A673 (cell line): ENCODE measurements at regions not wholly inside any gene's neighbourhood (a gene's known extent, or its start where the extent isn't known, plus 50 kb on each side); places are given as distances from the start of the nearest gene placed in this dataset.

Experiments used
- BruUV-seq: library from RNA; stranded (reverse); fragments of 400-500 nt; replicated peaks from 2 replicates; lab custom pipeline; 2021; lab: Mats Ljungman, UMichigan
- CTCF ChIA-PET: fragments of 300-600 bp; sonication (Branson Sonifier 250); formaldehyde crosslinking; loops from one replicate; lab custom pipeline; 2022; ENCODE audit warnings: antibody characterized with exemption; lab: Charles Lee
- POLR2A ChIA-PET: fragments of 300-600 bp; sonication (Branson Sonifier 250); formaldehyde crosslinking; loops from one replicate; lab custom pipeline; 2022; ENCODE audit warnings: antibody characterized with exemption; ENCODE audit not compliant: low non-redundant PET; lab: Charles Lee
- DNase-seq: peaks from one replicate; pipeline ENCODE4 v3.0.0-alpha.2; 2015; ENCODE audit warnings: low spot score
- H3K27ac ChIP-seq: fragments of 200-600 bp; sonication (generic); 2 replicates; pipeline ENCODE4 v1.5.1; 2016; ENCODE audit warnings: mixed run types, low read depth, mild to moderate bottlenecking, mixed read lengths, antibody characterized with exemption, low read length; ENCODE audit not compliant: poor library complexity, severe bottlenecking
- H3K27me3 ChIP-seq: fragments of 200-600 bp; sonication (generic); replicated peaks from 2 replicates; pipeline ENCODE4 v1.6.1; 2017; ENCODE audit warnings: mixed run types, low read depth, mild to moderate bottlenecking, mixed read lengths, antibody characterized with exemption, low read length; ENCODE audit not compliant: insufficient read depth, poor library complexity
- H3K36me3 ChIP-seq: fragments of 200-600 bp; sonication (generic); 2 replicates; pipeline ENCODE4 v1.6.1; 2016; ENCODE audit warnings: mixed run types, mild to moderate bottlenecking, mixed read lengths, antibody characterized with exemption, low read length; ENCODE audit not compliant: insufficient read depth, poor library complexity, severe bottlenecking
- H3K4me1 ChIP-seq: fragments of 200-600 bp; sonication (generic); 2 replicates; pipeline ENCODE4 v1.6.1; 2017; ENCODE audit warnings: mixed run types, mild to moderate bottlenecking, mixed read lengths, antibody characterized with exemption, low read length; ENCODE audit not compliant: insufficient read depth, poor library complexity, severe bottlenecking
- H3K4me3 ChIP-seq: fragments of 200-600 bp; sonication (generic); 2 replicates; pipeline ENCODE4 v1.5.1; 2016; ENCODE audit warnings: low read depth, mixed run types, mild to moderate bottlenecking, mixed read lengths, low read length; ENCODE audit not compliant: poor library complexity, severe bottlenecking
- H3K9me3 ChIP-seq: fragments of 200-600 bp; sonication (generic); 2 replicates; pipeline ENCODE4 v1.6.1; 2016; ENCODE audit warnings: mixed run types, low read depth, mild to moderate bottlenecking, mixed read lengths, antibody characterized with exemption, low read length; ENCODE audit not compliant: poor library complexity, severe bottlenecking
- EZH2 ChIP-seq: fragments of 200-600 bp; sonication (generic); IDR thresholded peaks from 2 replicates; pipeline ENCODE4 v1.6.1; 2017; ENCODE audit warnings: borderline replicate concordance, low read depth, mild to moderate bottlenecking, mixed read lengths, antibody characterized with exemption, low read length; ENCODE audit not compliant: poor library complexity, severe bottlenecking
- intact Hi-C: fragments of 100-400 bp; cut with micrococcal nuclease; formaldehyde crosslinking; loops from one replicate; pipeline ENCODE4 v1.10.0; 2022; ENCODE audit not compliant: unreplicated experiment
- TF ChIP-seq, protein P1 (sequence below): fragments of 300-800, 200-600 bp; sonication (generic); conservative IDR thresholded peaks from 2 replicates; pipeline ENCODE4 v1.5.1; 2017; ENCODE audit warnings: low read depth, mild to moderate bottlenecking, antibody characterized with exemption, low read length, moderate library complexity, mixed read lengths

DNA sequence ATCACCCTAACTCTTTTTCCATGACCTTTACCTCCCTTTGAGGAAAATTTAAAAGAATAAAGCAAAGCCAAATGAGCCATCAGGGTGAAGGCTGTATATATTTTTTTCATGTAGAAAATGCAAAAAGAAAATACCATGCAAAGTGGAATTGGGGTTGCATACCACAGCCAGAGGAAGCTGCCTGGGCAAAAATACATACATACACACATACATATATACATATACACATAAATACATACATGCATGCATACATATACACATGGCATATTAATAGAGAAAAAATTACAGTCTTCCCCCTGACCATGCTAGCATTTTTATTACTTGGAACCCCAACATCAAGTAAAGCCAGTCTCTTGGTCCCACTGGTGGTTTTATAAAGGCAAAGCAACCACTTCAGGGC lies 63.7 kb upstream of the TMCO5A start:
- ChIA-PET CTCF (no interaction called here), POLR2A (no interaction called here)
- Histone ChIP-seq H3K36me3 (no peaks in the 10 kb centered on the region), H3K27ac (no peak overlapping the region), H3K9me3 (no peaks in the 10 kb centered on the region), H3K4me1 (peaks cover 12% of the 10 kb centered on the region), H3K27me3 (no peaks in the 10 kb centered on the region), H3K4me3 (no peak overlapping the region)
- TF ChIP-seq, protein P1, sequence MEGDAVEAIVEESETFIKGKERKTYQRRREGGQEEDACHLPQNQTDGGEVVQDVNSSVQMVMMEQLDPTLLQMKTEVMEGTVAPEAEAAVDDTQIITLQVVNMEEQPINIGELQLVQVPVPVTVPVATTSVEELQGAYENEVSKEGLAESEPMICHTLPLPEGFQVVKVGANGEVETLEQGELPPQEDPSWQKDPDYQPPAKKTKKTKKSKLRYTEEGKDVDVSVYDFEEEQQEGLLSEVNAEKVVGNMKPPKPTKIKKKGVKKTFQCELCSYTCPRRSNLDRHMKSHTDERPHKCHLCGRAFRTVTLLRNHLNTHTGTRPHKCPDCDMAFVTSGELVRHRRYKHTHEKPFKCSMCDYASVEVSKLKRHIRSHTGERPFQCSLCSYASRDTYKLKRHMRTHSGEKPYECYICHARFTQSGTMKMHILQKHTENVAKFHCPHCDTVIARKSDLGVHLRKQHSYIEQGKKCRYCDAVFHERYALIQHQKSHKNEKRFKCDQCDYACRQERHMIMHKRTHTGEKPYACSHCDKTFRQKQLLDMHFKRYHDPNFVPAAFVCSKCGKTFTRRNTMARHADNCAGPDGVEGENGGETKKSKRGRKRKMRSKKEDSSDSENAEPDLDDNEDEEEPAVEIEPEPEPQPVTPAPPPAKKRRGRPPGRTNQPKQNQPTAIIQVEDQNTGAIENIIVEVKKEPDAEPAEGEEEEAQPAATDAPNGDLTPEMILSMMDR: no peak
- TF ChIP-seq EZH2: no peak
- intact Hi-C loops: loop anchor here (5.0 kb wide), 1 partner anchor 103 kb away; no protein-coding TSS in a partner anchor
- DNase-seq: no peak
- BruUV-seq: no TSS peak

DNA sequence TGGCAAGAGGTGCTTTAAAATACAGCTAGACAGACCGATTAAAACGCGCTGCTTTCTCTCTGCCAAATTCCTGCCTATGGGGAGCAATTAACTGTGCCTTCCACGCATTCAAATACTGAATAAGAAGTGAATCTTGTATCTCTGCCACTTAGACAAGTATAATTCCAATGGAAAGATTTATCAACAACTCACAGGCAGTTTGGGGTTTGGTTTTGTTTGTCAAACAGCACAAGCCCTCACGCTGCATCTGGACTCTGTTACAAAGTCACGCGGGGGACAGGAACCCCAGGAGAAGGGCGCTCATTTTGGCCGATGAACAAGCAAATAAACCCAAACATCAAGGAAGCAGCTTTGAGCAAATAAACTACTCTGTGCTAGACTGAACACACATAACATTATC lies 61.8 kb upstream of the TMCO5A start:
- POLR2A ChIA-PET: no interaction called here
- Histone ChIP-seq H3K27ac (no peak overlapping the region), H3K36me3 (no peaks in the 10 kb centered on the region), H3K4me1 (peaks cover 14% of the 10 kb centered on the region), H3K4me3 (no peak overlapping the region), H3K9me3 (no peaks in the 10 kb centered on the region), H3K27me3 (no peaks in the 10 kb centered on the region)
- TF ChIP-seq EZH2: no peak
- TF ChIP-seq, protein P1: no peak
- no TSS peak for BruUV-seq
- intact Hi-C loops: loop anchor here (5.0 kb wide), 1 partner anchor 105 kb away; no protein-coding TSS in a partner anchor
- CTCF ChIA-PET: no interaction called here
- DNase-seq: peak; percentile 23

DNA sequence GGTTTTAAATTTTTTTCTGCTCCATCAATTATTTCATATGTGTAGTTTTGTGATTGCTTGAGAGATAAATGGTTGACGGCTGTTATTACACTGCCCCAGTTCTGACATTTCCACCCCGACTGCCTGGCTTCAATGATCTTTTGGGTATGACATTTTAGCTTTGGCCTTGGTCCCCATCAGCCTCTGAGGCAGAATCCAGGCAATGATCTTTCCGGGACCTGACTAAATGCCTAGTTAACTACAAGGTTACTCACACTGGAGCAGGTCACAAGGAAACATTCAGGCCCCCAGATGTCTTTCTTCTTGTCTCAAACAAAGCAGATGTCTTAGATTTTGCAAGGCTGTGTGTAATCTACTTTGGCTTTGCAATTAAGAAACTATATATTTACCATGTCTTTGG lies 61.1 kb upstream of the TMCO5A start:
- Histone ChIP-seq H3K36me3 (no peaks in the 10 kb centered on the region), H3K27ac (no peak overlapping the region), H3K27me3 (no peaks in the 10 kb centered on the region), H3K9me3 (no peaks in the 10 kb centered on the region), H3K4me1 (peaks cover 20% of the 10 kb centered on the region), H3K4me3 (no peak overlapping the region)
- no peak for DNase-seq
- CTCF ChIA-PET: no interaction called here
- intact Hi-C loops: loop anchor here (5.0 kb wide), 1 partner anchor 106 kb away; no protein-coding TSS in a partner anchor
- TF ChIP-seq EZH2: no peak
- TF ChIP-seq, protein P1: no peak
- POLR2A ChIA-PET: no interaction called here
- BruUV-seq: no TSS peak
